ENCODE measurements at regions not wholly inside any gene's neighbourhood (a gene's known extent, or its start where the extent isn't known, plus 50 kb on each side); places are given as distances from the start of the nearest gene placed in this dataset.

GRCh38 chr6:91646649-91647048, 1059.8 kb upstream of the MAP3K7 start:
- TF ChIP-seq CTCF (optimal IDR thresholded peaks at IDR 0.05 in 1 of 3, IDR thresholded peaks at IDR 0.05 in 1 of 3, conservative IDR thresholded peaks at IDR 0.05 in 1 of 3; ENCODE audit: extremely low read depth in 1 of 3, insufficient read depth in 2 of 3, low read length in 3 of 3) = no peak
- TF ChIP-seq EZH2 (IDR thresholded peaks at IDR 0.05; ENCODE audit: low read length) = no peak

All from keratinocyte (primary cell).